Gastroesophageal sphincter (tissue), 4 donors: ENCODE measurements at regions not wholly inside any gene's neighbourhood (a gene's known extent, or its start where the extent isn't known, plus 50 kb on each side); places are given as distances from the start of the nearest gene placed in this dataset.

Experiments used
- ATAC-seq: fragments of 150-250 bp; one replicate; pipeline ENCODE4 v1.9.1; 2016; ENCODE audit warnings: mild to moderate bottlenecking, moderate library complexity
- H3K27ac ChIP-seq, 4 donors: fragments of 200-600 bp; sonication (generic) in 3 of 4; 1 replicate in 3 of 4; 2 replicates in 1 of 4; pipeline ENCODE4 v1.5.1; 2016 to 2019
- H3K27me3 ChIP-seq: fragments of 200-600 bp; sonication (generic); one replicate; pipeline ENCODE4 v1.5.1; 2019
- H3K36me3 ChIP-seq, 2 donors: fragments of 200-600 bp; sonication (generic); one replicate each; pipeline ENCODE4 v1.5.1; 2019; ENCODE audit warnings: control low read depth in 1 of 2
- H3K4me1 ChIP-seq, 3 donors: fragments of 200-600 bp; sonication (generic); 1 replicate in 2 of 3; 2 replicates in 1 of 3; pipeline ENCODE4 v1.5.1; 2016 to 2019; ENCODE audit warnings: control low read depth in 2 of 3
- H3K4me3 ChIP-seq, 2 donors: fragments of 200-600 bp; sonication (generic); one replicate each; pipeline ENCODE4 v1.5.1; 2019; ENCODE audit warnings: mild to moderate bottlenecking in 1 of 2, moderate library complexity in 1 of 2
- H3K9me3 ChIP-seq, 3 donors: fragments of 200-600 bp; sonication (generic); one replicate each; pipeline ENCODE4 v1.5.1; 2017 to 2019; ENCODE audit warnings: control low read depth in 2 of 3
- EP300 ChIP-seq: sonication (generic); formaldehyde crosslinking; IDR thresholded peaks from one replicate; pipeline ENCODE4 v1.6.1; 2017; ENCODE audit warnings: antibody characterized with exemption, mild to moderate bottlenecking
- POLR2A ChIP-seq, 2 donors: fragments of 450-650 bp; IDR thresholded peaks; one replicate each; pipeline ENCODE4 v1.6.1; 2017; ENCODE audit warnings: antibody characterized with exemption in 2 of 2, mild to moderate bottlenecking in 2 of 2, moderate library complexity in 1 of 2
- POLR2AphosphoS5 ChIP-seq: sonication (generic); formaldehyde crosslinking; IDR thresholded peaks from one replicate; pipeline ENCODE4 v1.6.1; 2017; ENCODE audit warnings: antibody characterized with exemption
- WGBS, 2 donors: methylation state at CpG; one replicate each; pipeline ENCODE4 v1.1.5; 2018; ENCODE audit warnings: low coverage in 1 of 2; 5-methylcytosine and 5-hydroxymethylcytosine counted together
- TF ChIP-seq, protein P1 (sequence below), 4 experiments: fragments of 200-600 bp in 2 of 4; fragments of 450-650 bp in 2 of 4; sonication (generic) in 1 of 4; IDR thresholded peaks; one replicate each; pipeline ENCODE4 v1.5.1; 2017 to 2019; ENCODE audit warnings: antibody characterized with exemption in 4 of 4, mild to moderate bottlenecking in 2 of 4, moderate library complexity in 2 of 4

DNA sequence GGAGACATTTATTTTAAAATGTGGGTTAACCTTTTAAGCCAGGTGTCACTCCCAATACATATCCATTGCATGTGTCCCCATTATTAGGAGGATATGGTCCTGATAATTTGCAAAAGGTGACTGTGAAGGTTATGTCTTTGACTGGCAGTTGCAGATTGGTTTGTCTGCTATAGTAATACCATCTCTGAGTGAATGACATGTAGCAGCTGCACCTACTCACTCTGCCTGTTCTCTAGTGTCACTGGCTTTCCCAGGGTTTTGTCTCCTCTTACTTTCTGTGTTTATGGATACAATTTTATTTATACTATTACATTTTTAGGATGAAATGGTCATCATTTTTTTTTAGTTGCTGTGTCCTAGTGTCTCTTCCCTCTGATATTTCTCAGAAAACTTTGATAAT, 393.2 kb downstream of the C3orf38 start:
- no peaks in the 10 kb centered on the region for H3K4me1 ChIP-seq
- H3K9me3 ChIP-seq: no peaks in the 10 kb centered on the region
- no peak for ATAC-seq
- no peak overlapping the region for H3K27ac ChIP-seq
- H3K4me3 ChIP-seq: no peak overlapping the region
- H3K36me3 ChIP-seq: no peaks in the 10 kb centered on the region
- H3K27me3 ChIP-seq: no peaks in the 10 kb centered on the region
- TF ChIP-seq POLR2AphosphoS5 (no peak), POLR2A (IDR thresholded peaks at IDR 0.05) (no peak), EP300 (no peak)
- TF ChIP-seq, protein P1, sequence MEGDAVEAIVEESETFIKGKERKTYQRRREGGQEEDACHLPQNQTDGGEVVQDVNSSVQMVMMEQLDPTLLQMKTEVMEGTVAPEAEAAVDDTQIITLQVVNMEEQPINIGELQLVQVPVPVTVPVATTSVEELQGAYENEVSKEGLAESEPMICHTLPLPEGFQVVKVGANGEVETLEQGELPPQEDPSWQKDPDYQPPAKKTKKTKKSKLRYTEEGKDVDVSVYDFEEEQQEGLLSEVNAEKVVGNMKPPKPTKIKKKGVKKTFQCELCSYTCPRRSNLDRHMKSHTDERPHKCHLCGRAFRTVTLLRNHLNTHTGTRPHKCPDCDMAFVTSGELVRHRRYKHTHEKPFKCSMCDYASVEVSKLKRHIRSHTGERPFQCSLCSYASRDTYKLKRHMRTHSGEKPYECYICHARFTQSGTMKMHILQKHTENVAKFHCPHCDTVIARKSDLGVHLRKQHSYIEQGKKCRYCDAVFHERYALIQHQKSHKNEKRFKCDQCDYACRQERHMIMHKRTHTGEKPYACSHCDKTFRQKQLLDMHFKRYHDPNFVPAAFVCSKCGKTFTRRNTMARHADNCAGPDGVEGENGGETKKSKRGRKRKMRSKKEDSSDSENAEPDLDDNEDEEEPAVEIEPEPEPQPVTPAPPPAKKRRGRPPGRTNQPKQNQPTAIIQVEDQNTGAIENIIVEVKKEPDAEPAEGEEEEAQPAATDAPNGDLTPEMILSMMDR (IDR thresholded peaks at IDR 0.05): no peak

DNA sequence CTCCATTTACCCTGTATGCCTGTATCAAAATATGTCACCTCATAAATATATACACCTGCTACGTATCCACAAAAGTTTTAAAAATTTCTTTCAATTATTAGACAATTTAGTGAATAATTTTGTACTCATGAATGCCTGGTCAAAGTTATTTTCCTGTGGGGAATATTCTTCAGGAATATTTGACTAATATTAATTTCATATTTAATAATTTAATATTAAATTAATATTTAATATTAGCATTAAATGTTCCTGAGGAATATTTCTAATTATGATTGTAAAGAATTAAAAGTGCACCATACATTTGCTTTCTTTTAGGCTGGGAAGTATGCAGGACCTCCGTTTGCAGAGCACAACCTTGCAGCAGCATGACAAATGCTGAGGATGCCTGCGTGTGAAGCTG, 422.7 kb downstream of the C3orf38 start:
- no peaks in the 10 kb centered on the region for H3K27me3 ChIP-seq
- no peak for TF ChIP-seq EP300
- TF ChIP-seq, protein P1 (IDR thresholded peaks at IDR 0.05): no peak
- no peak for TF ChIP-seq POLR2A (IDR thresholded peaks at IDR 0.05)
- TF ChIP-seq POLR2AphosphoS5: no peak
- no peaks in the 10 kb centered on the region for H3K4me1 ChIP-seq
- no peak overlapping the region for H3K27ac ChIP-seq
- no peak overlapping the region for H3K4me3 ChIP-seq
- ATAC-seq: no peak
- H3K9me3 ChIP-seq: peaks cover 0 to 11% (median 0%) of the 10 kb centered on the region in 3 donors
- WGBS, 2 donors: 77 to 83% methylated on average over 3 of the region's 3 CpGs
- H3K36me3 ChIP-seq: no peaks in the 10 kb centered on the region

DNA sequence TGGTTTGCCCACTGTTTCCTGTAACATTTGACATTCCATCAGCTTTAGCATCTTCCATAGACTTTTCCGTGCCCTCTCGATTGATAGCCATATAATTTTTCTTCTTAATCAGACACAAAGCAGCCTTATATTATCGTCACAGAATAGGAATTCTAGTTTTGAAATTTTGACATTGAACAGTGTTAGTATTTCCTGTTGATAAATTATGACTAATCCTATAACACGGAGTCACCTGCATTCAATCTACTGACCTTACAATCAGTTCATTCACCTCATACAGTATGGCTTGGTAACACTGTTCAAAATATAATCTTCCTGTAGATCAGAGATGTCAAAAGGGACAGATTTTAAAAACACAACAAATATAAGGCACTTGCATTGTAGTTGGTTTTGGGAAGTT, 423.7 kb downstream of the C3orf38 start:
- H3K4me1 ChIP-seq: no peaks in the 10 kb centered on the region
- 72 to 75% methylated on average over 4 of the region's 4 CpGs for WGBS, 2 donors
- no peak overlapping the region for H3K27ac ChIP-seq
- no peaks in the 10 kb centered on the region for H3K36me3 ChIP-seq
- H3K4me3 ChIP-seq: no peak overlapping the region
- TF ChIP-seq POLR2AphosphoS5 (no peak), EP300 (no peak), POLR2A (IDR thresholded peaks at IDR 0.05) (no peak)
- TF ChIP-seq, protein P1 (IDR thresholded peaks at IDR 0.05): no peak
- no peak for ATAC-seq
- no peaks in the 10 kb centered on the region for H3K27me3 ChIP-seq
- peaks cover 0 to 11% (median 0%) of the 10 kb centered on the region in 3 donors for H3K9me3 ChIP-seq

DNA sequence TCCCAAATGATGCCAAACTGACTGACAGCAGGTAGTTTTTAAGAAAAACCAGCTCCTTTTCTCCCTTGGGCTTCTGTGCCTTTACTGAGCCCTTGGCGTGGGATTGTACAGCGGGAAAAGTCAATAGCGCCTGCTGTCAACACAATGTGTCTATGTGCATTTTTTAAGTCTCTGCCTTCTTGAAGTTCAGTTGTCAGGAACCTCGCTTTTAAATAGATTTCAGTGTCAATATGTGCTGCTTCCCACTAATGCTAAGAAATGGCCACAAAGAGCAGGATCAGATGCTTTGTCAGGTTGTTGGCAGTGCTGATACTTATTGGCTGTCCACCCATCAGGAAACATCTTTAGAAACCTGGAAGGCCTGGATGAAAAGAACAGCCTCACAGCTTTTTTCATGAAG, 424.4 kb downstream of the C3orf38 start:
- no peaks in the 10 kb centered on the region for H3K36me3 ChIP-seq
- no peak overlapping the region for H3K27ac ChIP-seq
- peaks cover 0 to 11% (median 0%) of the 10 kb centered on the region in 3 donors for H3K9me3 ChIP-seq
- WGBS, 2 donors: 92 to 100% methylated on average over 4 of the region's 4 CpGs
- TF ChIP-seq EP300 (no peak), POLR2AphosphoS5 (no peak), POLR2A (IDR thresholded peaks at IDR 0.05) (no peak)
- TF ChIP-seq, protein P1 (IDR thresholded peaks at IDR 0.05): no peak
- ATAC-seq: no peak
- no peaks in the 10 kb centered on the region for H3K4me1 ChIP-seq
- no peaks in the 10 kb centered on the region for H3K27me3 ChIP-seq
- H3K4me3 ChIP-seq: no peak overlapping the region

DNA sequence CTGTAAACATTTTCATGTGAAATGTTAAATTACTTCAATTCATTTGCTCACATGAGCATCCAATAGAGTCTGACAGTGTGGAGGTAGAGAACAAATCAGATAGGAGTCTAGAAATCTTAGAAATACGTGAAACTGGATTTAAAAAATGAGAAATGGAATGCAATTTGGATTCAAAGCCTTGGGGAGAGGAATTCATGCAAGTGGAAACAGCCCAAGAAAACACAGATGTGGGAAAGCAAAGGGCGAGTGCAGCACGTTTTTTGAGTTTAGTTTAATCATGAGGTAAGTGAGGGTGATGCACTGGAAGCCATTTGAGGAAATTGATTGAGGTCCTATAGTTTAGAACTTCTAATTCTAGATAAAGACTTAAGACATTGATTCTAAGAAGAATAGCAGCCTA, 434.7 kb downstream of the C3orf38 start:
- H3K36me3 ChIP-seq: no peaks in the 10 kb centered on the region
- H3K9me3 ChIP-seq: no peaks in the 10 kb centered on the region
- no peak for TF ChIP-seq POLR2AphosphoS5
- no peak for TF ChIP-seq POLR2A (IDR thresholded peaks at IDR 0.05)
- TF ChIP-seq, protein P1 (IDR thresholded peaks at IDR 0.05): no peak
- no peak for TF ChIP-seq EP300
- no peak overlapping the region for H3K27ac ChIP-seq
- 68 to 70% methylated on average over 3 of the region's 3 CpGs for WGBS, 2 donors
- no peaks in the 10 kb centered on the region for H3K27me3 ChIP-seq
- no peak overlapping the region for H3K4me3 ChIP-seq
- no peaks in the 10 kb centered on the region for H3K4me1 ChIP-seq
- ATAC-seq: no peak
